Spleen (tissue), 11 donors: ENCODE measurements at regions not wholly inside any gene's neighbourhood (a gene's known extent, or its start where the extent isn't known, plus 50 kb on each side); places are given as distances from the start of the nearest gene placed in this dataset.

Source experiments
- DNase-seq: peaks from one replicate; pipeline ENCODE4 v3.0.0-alpha.2; 2020
- H3K27ac ChIP-seq, 8 donors: fragments of 200-600 bp; sonication (generic) in 7 of 8; 1 replicate in 4 of 8; 2 replicates in 4 of 8; pipeline versions ENCODE4 v1.5.0 to v1.8.0; 2016 to 2021; ENCODE audit warnings: inconsistent platforms in 4 of 8, mild to moderate bottlenecking in 4 of 8, moderate library complexity in 1 of 8
- H3K27me3 ChIP-seq, 7 donors: fragments of 200-600 bp; sonication (generic) in 6 of 7; replicated peaks in 1 of 7; 1 replicate in 4 of 7; 2 replicates in 3 of 7; pipeline versions ENCODE4 v1.5.0 to v1.8.0; 2016 to 2021; ENCODE audit warnings: inconsistent platforms in 3 of 7, mild to moderate bottlenecking in 1 of 7
- H3K36me3 ChIP-seq, 6 donors: fragments of 200-600 bp; sonication (generic) in 5 of 6; 1 replicate in 4 of 6; 2 replicates in 2 of 6; pipeline versions ENCODE4 v1.5.0 to v1.8.0; 2016 to 2021; ENCODE audit warnings: inconsistent platforms in 2 of 6
- H3K4me1 ChIP-seq, 6 donors: fragments of 200-600 bp; sonication (generic) in 5 of 6; 1 replicate in 3 of 6; 2 replicates in 3 of 6; pipeline versions ENCODE4 v1.5.0 to v1.8.0; 2016 to 2021; ENCODE audit warnings: inconsistent platforms in 3 of 6
- H3K4me3 ChIP-seq, 8 donors: fragments of 200-600 bp; sonication (generic) in 7 of 8; 1 replicate in 4 of 8; 2 replicates in 4 of 8; pipeline versions ENCODE4 v1.5.0 to v1.8.0; 2016 to 2021; ENCODE audit warnings: inconsistent platforms in 4 of 8, mild to moderate bottlenecking in 4 of 8, moderate library complexity in 2 of 8
- H3K9me3 ChIP-seq, 8 donors: fragments of 200-600 bp; sonication (generic) in 7 of 8; 1 replicate in 4 of 8; 2 replicates in 4 of 8; pipeline versions ENCODE4 v1.5.0 to v1.8.0; 2016 to 2021; ENCODE audit warnings: inconsistent platforms in 4 of 8
- CTCF ChIP-seq, 11 experiments: fragments of 200-600 bp in 7 of 11; fragments of 450-650 bp in 4 of 11; sonication (generic) in 4 of 11; IDR thresholded peaks in 8 of 11; conservative IDR thresholded peaks in 3 of 11; 1 replicate in 7 of 11; 2 replicates in 4 of 11; pipeline versions ENCODE4 v1.4.0 to v1.8.0; 2016 to 2021; ENCODE audit warnings: antibody characterized with exemption in 11 of 11, inconsistent platforms in 4 of 11, mild to moderate bottlenecking in 1 of 11
- POLR2A ChIP-seq, 3 donors: fragments of 450-650 bp; IDR thresholded peaks; one replicate each; pipeline ENCODE4 v1.5.1; 2017; ENCODE audit warnings: antibody characterized with exemption in 3 of 3, mild to moderate bottlenecking in 1 of 3
- POLR2AphosphoS5 ChIP-seq, 3 donors: sonication (generic); formaldehyde crosslinking; IDR thresholded peaks; one replicate each; pipeline ENCODE4 v1.5.1; 2017; ENCODE audit warnings: antibody characterized with exemption in 3 of 3
- WGBS, 5 donors: extraction: QIAGEN DNeasy Blood & Tissue Kit in 3 of 5; methylation state at CpG; one replicate each; pipeline versions ENCODE4 v1.1.5 to v1.1.7; 2013 to 2018; 5-methylcytosine and 5-hydroxymethylcytosine counted together
- intact Hi-C: fragments of 100-400 bp; cut with DNase I; formaldehyde crosslinking; loops from one replicate; pipeline ENCODE4 v1.15.0; 2023; ENCODE audit warnings: low total_unique reads
- donor health status: healthy with polysubstance abuse.
- donor health status: DM: no; HTN: no; CAD: no; lungs with moderate emphysema.
- donor health status: DM: no; HTN: no; CAD: no.
- donor health status: Bipolar disorder and iron deficiency.
- donor health status: healthy.
- donor health status: DM: no; HTN: no; CAD: no.
- donor health status: DM: yes; HTN: yes; CAD: no.

GRCh38 chr5:94021246-94021645, 279.8 kb upstream of the POU5F2 start:
- DNase-seq = no peak
- Histone ChIP-seq H3K4me3 (no peak overlapping the region), H3K36me3 (peaks cover 0 to 79% (median 22%) of the 10 kb centered on the region in 6 donors), H3K27ac (no peak overlapping the region), H3K4me1 (no peaks in the 10 kb centered on the region), H3K9me3 (peaks cover 0 to 43% (median 34%) of the 10 kb centered on the region in 8 donors), H3K27me3 (no peaks in the 10 kb centered on the region)
- intact Hi-C loops = no loop called here
- 62 to 83% (median 77%) methylated on average over 2 of the region's 2 CpGs for WGBS, 5 donors
- TF ChIP-seq POLR2AphosphoS5 (IDR thresholded peaks at IDR 0.05) (no peak), POLR2A (IDR thresholded peaks at IDR 0.05) (no peak), CTCF (IDR thresholded peaks at IDR 0.05 in 8 of 11, conservative IDR thresholded peaks at IDR 0.05 in 3 of 11) (no peak)

GRCh38 chr5:94017579-94017978, 276.2 kb upstream of the POU5F2 start:
- DNase-seq = no peak
- H3K9me3 ChIP-seq = peaks cover 0 to 71% (median 58%) of the 10 kb centered on the region in 8 donors
- intact Hi-C loops = no loop called here
- no peaks in the 10 kb centered on the region for H3K4me1 ChIP-seq
- H3K27ac ChIP-seq = no peak overlapping the region
- no peak overlapping the region for H3K4me3 ChIP-seq
- TF ChIP-seq POLR2A (IDR thresholded peaks at IDR 0.05) (no peak), CTCF (IDR thresholded peaks at IDR 0.05 in 8 of 11, conservative IDR thresholded peaks at IDR 0.05 in 3 of 11) (no peak), POLR2AphosphoS5 (IDR thresholded peaks at IDR 0.05) (no peak)
- peaks cover 0 to 82% (median 22%) of the 10 kb centered on the region in 6 donors for H3K36me3 ChIP-seq
- 90 to 100% (median 98%) methylated on average over 2 of the region's 2 CpGs for WGBS, 5 donors
- H3K27me3 ChIP-seq = no peaks in the 10 kb centered on the region

GRCh38 chr5:94010814-94011213, 269.4 kb upstream of the POU5F2 start:
- Histone ChIP-seq H3K4me3 (no peak overlapping the region), H3K36me3 (peaks cover 0 to 26% (median 0%) of the 10 kb centered on the region in 6 donors), H3K27ac (no peak overlapping the region), H3K4me1 (no peaks in the 10 kb centered on the region), H3K27me3 (no peaks in the 10 kb centered on the region), H3K9me3 (peaks cover 0 to 26% (median 20%) of the 10 kb centered on the region in 8 donors)
- TF ChIP-seq CTCF (IDR thresholded peaks at IDR 0.05 in 8 of 11, conservative IDR thresholded peaks at IDR 0.05 in 3 of 11) = no peak
- no peak for TF ChIP-seq POLR2A (IDR thresholded peaks at IDR 0.05)
- no peak for TF ChIP-seq POLR2AphosphoS5 (IDR thresholded peaks at IDR 0.05)
- intact Hi-C loops = no loop called here
- no peak for DNase-seq
- 94 to 100% (median 98%) methylated on average over 1 of the region's 1 CpG for WGBS, 5 donors

GRCh38 chr5:94009161-94009560, 267.8 kb upstream of the POU5F2 start:
- Histone ChIP-seq H3K9me3 (peaks cover 0 to 20% (median 6%) of the 10 kb centered on the region in 8 donors), H3K4me3 (no peak overlapping the region), H3K4me1 (no peaks in the 10 kb centered on the region), H3K27me3 (no peaks in the 10 kb centered on the region), H3K27ac (no peak overlapping the region), H3K36me3 (peaks cover 0 to 25% (median 0%) of the 10 kb centered on the region in 6 donors)
- no peak for DNase-seq
- intact Hi-C loops = no loop called here
- no peak for TF ChIP-seq POLR2AphosphoS5 (IDR thresholded peaks at IDR 0.05)
- no peak for TF ChIP-seq CTCF (IDR thresholded peaks at IDR 0.05 in 8 of 11, conservative IDR thresholded peaks at IDR 0.05 in 3 of 11)
- no peak for TF ChIP-seq POLR2A (IDR thresholded peaks at IDR 0.05)
